ENCODE measurements at regions not wholly inside any gene's neighbourhood (a gene's known extent, or its start where the extent isn't known, plus 50 kb on each side); places are given as distances from the start of the nearest gene placed in this dataset.

DNA sequence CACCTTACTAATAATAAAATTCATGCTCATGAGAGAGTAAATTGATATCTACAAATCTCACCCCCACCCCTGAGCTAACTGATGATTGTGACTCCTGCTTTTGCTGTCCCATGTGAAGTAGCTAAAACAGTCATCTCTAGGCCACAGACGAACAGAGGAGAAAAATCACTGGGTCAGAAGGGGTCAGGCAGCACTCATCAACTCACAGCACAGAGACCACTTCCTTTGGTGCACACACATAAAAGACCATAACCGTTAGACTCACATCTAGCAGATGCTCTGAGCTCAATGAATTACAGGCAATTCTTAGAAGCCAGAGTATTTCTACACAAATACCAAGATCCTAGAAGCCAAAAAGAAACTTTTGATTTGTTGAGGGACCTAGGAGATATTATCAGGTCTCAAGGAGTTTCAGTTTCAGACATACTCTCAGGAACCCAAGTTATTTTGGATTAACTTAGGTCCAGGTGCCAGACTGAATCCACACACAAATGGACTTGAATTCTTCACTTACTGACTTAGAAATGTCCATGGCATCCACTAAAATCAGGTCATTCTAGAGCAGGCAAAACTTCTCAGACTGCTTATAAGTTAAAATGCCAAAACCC is 65.0 kb upstream of the TES start:
- Histone ChIP-seq H3K4me1 (ENCODE audit: control insufficient read depth in 4 of 4, insufficient read depth in 4 of 4, low read length in 3 of 4) (no peaks in the 10 kb centered on the region), H3K36me3 (ENCODE audit: control insufficient read depth in 4 of 4, insufficient read depth in 3 of 4, low read depth in 1 of 4, low read length in 3 of 4) (no peaks in the 10 kb centered on the region), H3K27ac (ENCODE audit: low read depth in 1 of 2, low read length in 2 of 2) (no peak overlapping the region), H3K4me3 (ENCODE audit: low read depth in 1 of 3, low read length in 3 of 3) (no peak overlapping the region), H3K9ac (ENCODE audit: low read depth in 1 of 2, low read length in 2 of 2) (no peak overlapping the region), H3K9me3 (ENCODE audit: control insufficient read depth in 4 of 4, low read length in 3 of 4) (no peaks in the 10 kb centered on the region), H3K27me3 (ENCODE audit: control insufficient read depth in 4 of 4, insufficient read depth in 4 of 4, low read length in 3 of 4) (no peaks in the 10 kb centered on the region)
- TF ChIP-seq REST (IDR thresholded peaks at IDR 0.05) (no peak), TAF1 (conservative IDR thresholded peaks at IDR 0.05) (no peak), EGR1 (IDR thresholded peaks at IDR 0.05; ENCODE audit: low read depth in 2 of 2) (no peak), YY1 (IDR thresholded peaks at IDR 0.05) (no peak), HNF4A (conservative IDR thresholded peaks at IDR 0.05) (no peak), GABPA (IDR thresholded peaks at IDR 0.05 in 1 of 2, conservative IDR thresholded peaks at IDR 0.05 in 1 of 2) (no peak), RAD21 (IDR thresholded peaks at IDR 0.05) (no peak), NR2F2 (IDR thresholded peaks at IDR 0.05) (no peak), JUND (IDR thresholded peaks at IDR 0.05) (no peak), SP1 (IDR thresholded peaks at IDR 0.05) (no peak), FOXA2 (IDR thresholded peaks at IDR 0.05) (no peak)
- TF ChIP-seq, protein P1, sequence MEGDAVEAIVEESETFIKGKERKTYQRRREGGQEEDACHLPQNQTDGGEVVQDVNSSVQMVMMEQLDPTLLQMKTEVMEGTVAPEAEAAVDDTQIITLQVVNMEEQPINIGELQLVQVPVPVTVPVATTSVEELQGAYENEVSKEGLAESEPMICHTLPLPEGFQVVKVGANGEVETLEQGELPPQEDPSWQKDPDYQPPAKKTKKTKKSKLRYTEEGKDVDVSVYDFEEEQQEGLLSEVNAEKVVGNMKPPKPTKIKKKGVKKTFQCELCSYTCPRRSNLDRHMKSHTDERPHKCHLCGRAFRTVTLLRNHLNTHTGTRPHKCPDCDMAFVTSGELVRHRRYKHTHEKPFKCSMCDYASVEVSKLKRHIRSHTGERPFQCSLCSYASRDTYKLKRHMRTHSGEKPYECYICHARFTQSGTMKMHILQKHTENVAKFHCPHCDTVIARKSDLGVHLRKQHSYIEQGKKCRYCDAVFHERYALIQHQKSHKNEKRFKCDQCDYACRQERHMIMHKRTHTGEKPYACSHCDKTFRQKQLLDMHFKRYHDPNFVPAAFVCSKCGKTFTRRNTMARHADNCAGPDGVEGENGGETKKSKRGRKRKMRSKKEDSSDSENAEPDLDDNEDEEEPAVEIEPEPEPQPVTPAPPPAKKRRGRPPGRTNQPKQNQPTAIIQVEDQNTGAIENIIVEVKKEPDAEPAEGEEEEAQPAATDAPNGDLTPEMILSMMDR (IDR thresholded peaks at IDR 0.05; ENCODE audit: low read depth, low read length, missing input control), result no peak
- TF ChIP-seq, protein P2, sequence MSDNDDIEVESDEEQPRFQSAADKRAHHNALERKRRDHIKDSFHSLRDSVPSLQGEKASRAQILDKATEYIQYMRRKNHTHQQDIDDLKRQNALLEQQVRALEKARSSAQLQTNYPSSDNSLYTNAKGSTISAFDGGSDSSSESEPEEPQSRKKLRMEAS (IDR thresholded peaks at IDR 0.05), result no peak
- WGBS, result 59% methylated on average over 2 of the region's 2 CpGs
- DNase-seq (ENCODE audit: low spot score), result no peak

DNA sequence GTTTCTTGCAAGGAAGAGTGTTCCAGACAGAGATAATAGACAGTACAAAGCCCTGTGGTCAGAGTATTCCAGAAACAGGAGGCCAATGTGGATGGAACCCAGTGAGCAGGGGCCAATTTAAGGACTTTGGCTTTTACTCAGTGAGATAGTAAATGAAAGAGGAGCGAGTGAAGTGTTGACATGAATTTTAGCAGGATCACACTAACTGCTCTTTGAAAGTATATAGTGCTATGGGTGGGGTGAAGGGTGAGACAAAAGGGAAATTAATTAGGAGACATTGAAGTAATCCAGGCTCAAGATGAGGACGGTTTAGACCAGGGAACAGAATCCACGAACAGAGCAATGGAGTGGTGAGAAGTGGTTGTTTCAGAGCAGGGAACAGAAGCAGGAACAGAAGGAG is 62.2 kb upstream of the TES start:
- no peak overlapping the region for H3K9ac ChIP-seq (ENCODE audit: low read depth in 1 of 2, low read length in 2 of 2)
- no peaks in the 10 kb centered on the region for H3K36me3 ChIP-seq (ENCODE audit: control insufficient read depth in 4 of 4, insufficient read depth in 3 of 4, low read depth in 1 of 4, low read length in 3 of 4)
- no peak for DNase-seq (ENCODE audit: low spot score)
- TF ChIP-seq, protein P3, sequence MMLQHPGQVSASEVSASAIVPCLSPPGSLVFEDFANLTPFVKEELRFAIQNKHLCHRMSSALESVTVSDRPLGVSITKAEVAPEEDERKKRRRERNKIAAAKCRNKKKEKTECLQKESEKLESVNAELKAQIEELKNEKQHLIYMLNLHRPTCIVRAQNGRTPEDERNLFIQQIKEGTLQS (IDR thresholded peaks at IDR 0.05), result no peak
- no peak for TF ChIP-seq REST (IDR thresholded peaks at IDR 0.05)
- no peak for TF ChIP-seq HNF4G (IDR thresholded peaks at IDR 0.05)
- TF ChIP-seq, protein P1 (IDR thresholded peaks at IDR 0.05; ENCODE audit: low read depth, low read length, missing input control), result no peak
- TF ChIP-seq HNF4A (conservative IDR thresholded peaks at IDR 0.05), result no peak
- no peak for TF ChIP-seq YY1 (IDR thresholded peaks at IDR 0.05)
- TF ChIP-seq, protein P2 (IDR thresholded peaks at IDR 0.05), result no peak
- TF ChIP-seq SP1 (IDR thresholded peaks at IDR 0.05), result no peak
- no peak for TF ChIP-seq TAF1 (conservative IDR thresholded peaks at IDR 0.05)
- TF ChIP-seq FOXA2 (IDR thresholded peaks at IDR 0.05), result no peak
- TF ChIP-seq, protein P4, sequence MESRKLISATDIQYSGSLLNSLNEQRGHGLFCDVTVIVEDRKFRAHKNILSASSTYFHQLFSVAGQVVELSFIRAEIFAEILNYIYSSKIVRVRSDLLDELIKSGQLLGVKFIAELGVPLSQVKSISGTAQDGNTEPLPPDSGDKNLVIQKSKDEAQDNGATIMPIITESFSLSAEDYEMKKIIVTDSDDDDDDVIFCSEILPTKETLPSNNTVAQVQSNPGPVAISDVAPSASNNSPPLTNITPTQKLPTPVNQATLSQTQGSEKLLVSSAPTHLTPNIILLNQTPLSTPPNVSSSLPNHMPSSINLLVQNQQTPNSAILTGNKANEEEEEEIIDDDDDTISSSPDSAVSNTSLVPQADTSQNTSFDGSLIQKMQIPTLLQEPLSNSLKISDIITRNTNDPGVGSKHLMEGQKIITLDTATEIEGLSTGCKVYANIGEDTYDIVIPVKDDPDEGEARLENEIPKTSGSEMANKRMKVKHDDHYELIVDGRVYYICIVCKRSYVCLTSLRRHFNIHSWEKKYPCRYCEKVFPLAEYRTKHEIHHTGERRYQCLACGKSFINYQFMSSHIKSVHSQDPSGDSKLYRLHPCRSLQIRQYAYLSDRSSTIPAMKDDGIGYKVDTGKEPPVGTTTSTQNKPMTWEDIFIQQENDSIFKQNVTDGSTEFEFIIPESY (IDR thresholded peaks at IDR 0.05), result no peak
- TF ChIP-seq NR2F2 (IDR thresholded peaks at IDR 0.05), result no peak
- no peak for TF ChIP-seq FOXA1 (IDR thresholded peaks at IDR 0.05)
- H3K9me3 ChIP-seq (ENCODE audit: control insufficient read depth in 4 of 4, low read length in 3 of 4), result no peaks in the 10 kb centered on the region
- WGBS, result 80% methylated on average over 3 of the region's 3 CpGs
- H3K4me3 ChIP-seq (ENCODE audit: low read depth in 1 of 3, low read length in 3 of 3), result no peak overlapping the region
- no peaks in the 10 kb centered on the region for H3K27me3 ChIP-seq (ENCODE audit: control insufficient read depth in 4 of 4, insufficient read depth in 4 of 4, low read length in 3 of 4)
- no peaks in the 10 kb centered on the region for H3K4me1 ChIP-seq (ENCODE audit: control insufficient read depth in 4 of 4, insufficient read depth in 4 of 4, low read length in 3 of 4)
- H3K27ac ChIP-seq (ENCODE audit: low read depth in 1 of 2, low read length in 2 of 2), result no peak overlapping the region

All from liver (tissue), 8 donors.